ENCODE measurements at regions not wholly inside any gene's neighbourhood (a gene's known extent, or its start where the extent isn't known, plus 50 kb on each side); places are given as distances from the start of the nearest gene placed in this dataset.

DNA sequence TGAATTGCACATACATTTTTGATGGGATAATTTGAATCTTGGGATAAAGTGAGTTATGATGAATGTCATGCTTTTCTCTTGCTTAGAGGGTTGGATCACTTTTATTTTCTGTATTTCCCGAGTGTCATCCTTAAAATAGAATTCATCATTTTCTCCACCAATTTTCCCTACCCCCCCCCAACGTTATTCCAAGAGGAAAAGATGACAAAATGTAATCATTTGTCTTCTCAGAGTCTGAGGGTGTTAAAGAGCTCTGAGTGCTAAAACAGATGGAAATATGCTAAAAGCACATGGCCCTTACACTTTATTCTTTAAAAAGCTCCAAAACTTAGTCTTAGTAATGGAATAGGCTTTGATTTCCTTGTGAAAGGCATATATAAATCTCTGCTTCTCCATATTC, 81.4 kb downstream of the CHRM3 start:
- TF ChIP-seq, protein P1, sequence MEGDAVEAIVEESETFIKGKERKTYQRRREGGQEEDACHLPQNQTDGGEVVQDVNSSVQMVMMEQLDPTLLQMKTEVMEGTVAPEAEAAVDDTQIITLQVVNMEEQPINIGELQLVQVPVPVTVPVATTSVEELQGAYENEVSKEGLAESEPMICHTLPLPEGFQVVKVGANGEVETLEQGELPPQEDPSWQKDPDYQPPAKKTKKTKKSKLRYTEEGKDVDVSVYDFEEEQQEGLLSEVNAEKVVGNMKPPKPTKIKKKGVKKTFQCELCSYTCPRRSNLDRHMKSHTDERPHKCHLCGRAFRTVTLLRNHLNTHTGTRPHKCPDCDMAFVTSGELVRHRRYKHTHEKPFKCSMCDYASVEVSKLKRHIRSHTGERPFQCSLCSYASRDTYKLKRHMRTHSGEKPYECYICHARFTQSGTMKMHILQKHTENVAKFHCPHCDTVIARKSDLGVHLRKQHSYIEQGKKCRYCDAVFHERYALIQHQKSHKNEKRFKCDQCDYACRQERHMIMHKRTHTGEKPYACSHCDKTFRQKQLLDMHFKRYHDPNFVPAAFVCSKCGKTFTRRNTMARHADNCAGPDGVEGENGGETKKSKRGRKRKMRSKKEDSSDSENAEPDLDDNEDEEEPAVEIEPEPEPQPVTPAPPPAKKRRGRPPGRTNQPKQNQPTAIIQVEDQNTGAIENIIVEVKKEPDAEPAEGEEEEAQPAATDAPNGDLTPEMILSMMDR (IDR thresholded peaks at IDR 0.05) = no peak
- TF ChIP-seq EP300 (IDR thresholded peaks at IDR 0.05) = no peak

All from stomach (tissue), 4 donors.